ENCODE measurements at regions not wholly inside any gene's neighbourhood (a gene's known extent, or its start where the extent isn't known, plus 50 kb on each side); places are given as distances from the start of the nearest gene placed in this dataset.

DNA sequence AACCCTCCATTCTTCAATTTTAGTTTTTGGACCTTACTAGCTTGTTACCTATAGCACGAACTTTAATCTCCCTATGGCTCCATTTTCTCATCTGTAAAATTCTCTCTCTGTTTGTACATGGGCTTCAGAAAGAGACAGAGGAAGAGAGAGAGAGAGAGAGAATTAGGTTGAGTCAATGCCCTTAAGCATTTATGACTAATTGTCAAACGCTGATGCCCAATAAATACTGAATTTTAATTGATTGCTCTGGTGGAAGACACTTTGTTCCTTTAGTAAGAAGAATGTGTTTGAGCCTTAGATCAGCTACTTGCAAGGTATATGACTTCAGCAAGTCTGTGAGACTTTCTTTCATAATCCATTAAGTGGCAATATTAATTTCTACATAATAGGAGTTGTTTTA lies 743.1 kb upstream of the ADGRL4 start:
- TF ChIP-seq, protein P1, sequence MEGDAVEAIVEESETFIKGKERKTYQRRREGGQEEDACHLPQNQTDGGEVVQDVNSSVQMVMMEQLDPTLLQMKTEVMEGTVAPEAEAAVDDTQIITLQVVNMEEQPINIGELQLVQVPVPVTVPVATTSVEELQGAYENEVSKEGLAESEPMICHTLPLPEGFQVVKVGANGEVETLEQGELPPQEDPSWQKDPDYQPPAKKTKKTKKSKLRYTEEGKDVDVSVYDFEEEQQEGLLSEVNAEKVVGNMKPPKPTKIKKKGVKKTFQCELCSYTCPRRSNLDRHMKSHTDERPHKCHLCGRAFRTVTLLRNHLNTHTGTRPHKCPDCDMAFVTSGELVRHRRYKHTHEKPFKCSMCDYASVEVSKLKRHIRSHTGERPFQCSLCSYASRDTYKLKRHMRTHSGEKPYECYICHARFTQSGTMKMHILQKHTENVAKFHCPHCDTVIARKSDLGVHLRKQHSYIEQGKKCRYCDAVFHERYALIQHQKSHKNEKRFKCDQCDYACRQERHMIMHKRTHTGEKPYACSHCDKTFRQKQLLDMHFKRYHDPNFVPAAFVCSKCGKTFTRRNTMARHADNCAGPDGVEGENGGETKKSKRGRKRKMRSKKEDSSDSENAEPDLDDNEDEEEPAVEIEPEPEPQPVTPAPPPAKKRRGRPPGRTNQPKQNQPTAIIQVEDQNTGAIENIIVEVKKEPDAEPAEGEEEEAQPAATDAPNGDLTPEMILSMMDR (IDR thresholded peaks at IDR 0.05 in 8 of 11, conservative IDR thresholded peaks at IDR 0.05 in 3 of 11): no peak
- TF ChIP-seq POLR2AphosphoS5 (IDR thresholded peaks at IDR 0.05): no peak
